PC-9 (cell line): ENCODE measurements at regions not wholly inside any gene's neighbourhood (a gene's known extent, or its start where the extent isn't known, plus 50 kb on each side); places are given as distances from the start of the nearest gene placed in this dataset.

Source experiments
- CTCF ChIP-seq: fragments of 200-600 bp; sonication (generic); conservative IDR thresholded peaks from 2 replicates; pipeline ENCODE4 v1.6.1; 2017; ENCODE audit warnings: mixed run types, antibody characterized with exemption, mild to moderate bottlenecking, moderate library complexity
- EZH2 ChIP-seq: fragments of 200-600 bp; sonication (generic); IDR thresholded peaks from 2 replicates; pipeline ENCODE4 v1.8.0; 2017; ENCODE audit warnings: antibody characterized with exemption, low read depth

GRCh38 chr10:45064998-45065397 lies 64.3 kb downstream of the ZNF22 start:
- TF ChIP-seq CTCF (no peak), EZH2 (no peak)
